ENCODE measurements at regions not wholly inside any gene's neighbourhood (a gene's known extent, or its start where the extent isn't known, plus 50 kb on each side); places are given as distances from the start of the nearest gene placed in this dataset.

GRCh38 chr11:100467821-100468508, 219.1 kb upstream of the ARHGAP42 start:
- Histone ChIP-seq H3K36me3 (no peaks in the 10 kb centered on the region), H3K9me3 (replicated peaks in 1 of 11) (no peaks in the 10 kb centered on the region; a peak in 1 of 22 replicates), H3K4me3 (no peak overlapping the region), H3K27me3 (no peaks in the 10 kb centered on the region), H3K4me1 (no peaks in the 10 kb centered on the region), H3K27ac (no peak overlapping the region), H4K20me1 (no peaks in the 10 kb centered on the region), H3K9ac (no peak overlapping the region), H3K4me2 (peak overlapping the region in 3 of 11 experiments; percentile 2 to 9 (median 7); a peak in 2 of 22 replicates)
- TF ChIP-seq Cebpa-rat (IDR thresholded peaks at IDR 0.05), result no peak

GRCh38 chr11:100469835-100470234, 217.3 kb upstream of the ARHGAP42 start:
- Histone ChIP-seq H3K27me3 (no peaks in the 10 kb centered on the region), H3K9ac (no peak overlapping the region), H3K4me1 (no peaks in the 10 kb centered on the region), H3K4me3 (no peak overlapping the region), H4K20me1 (no peaks in the 10 kb centered on the region), H3K9me3 (replicated peaks in 1 of 11) (no peaks in the 10 kb centered on the region; a peak in 1 of 22 replicates), H3K4me2 (no peak overlapping the region), H3K27ac (no peak overlapping the region), H3K36me3 (no peaks in the 10 kb centered on the region)
- no peak for TF ChIP-seq Cebpa-rat (IDR thresholded peaks at IDR 0.05)

- H3K4me1 ChIP-seq, result no peaks in the 10 kb centered on the region
- no peaks in the 10 kb centered on the region for H3K9me3 ChIP-seq (replicated peaks in 1 of 11)
- H3K36me3 ChIP-seq, result no peaks in the 10 kb centered on the region
- H3K4me3 ChIP-seq, result no peak overlapping the region
- H3K27ac ChIP-seq, result no peak overlapping the region
- no peak for TF ChIP-seq Cebpa-rat (IDR thresholded peaks at IDR 0.05)
- no peaks in the 10 kb centered on the region for H4K20me1 ChIP-seq
- H3K4me2 ChIP-seq, result no peak overlapping the region
- no peaks in the 10 kb centered on the region for H3K27me3 ChIP-seq
- no peak overlapping the region for H3K9ac ChIP-seq
Observed at GRCh38 chr11:100472727-100473389, 214.2 kb upstream of the ARHGAP42 start.

- no peak for TF ChIP-seq Cebpa-rat (IDR thresholded peaks at IDR 0.05)
- no peaks in the 10 kb centered on the region for H3K27me3 ChIP-seq
Observed at GRCh38 chr11:100473390-100473740, 213.7 kb upstream of the ARHGAP42 start.

GRCh38 chr11:100484948-100485347, 202.1 kb upstream of the ARHGAP42 start:
- no peak overlapping the region for H3K27ac ChIP-seq
- no peak overlapping the region for H3K4me3 ChIP-seq
- no peak overlapping the region for H3K4me2 ChIP-seq
- H3K27me3 ChIP-seq, result no peaks in the 10 kb centered on the region
- no peaks in the 10 kb centered on the region for H3K36me3 ChIP-seq
- H3K9me3 ChIP-seq (replicated peaks in 1 of 11), result peaks cover 0 to 11% (median 0%) of the 10 kb centered on the region in 11 experiments; a peak in 3 of 22 replicates
- H3K4me1 ChIP-seq, result peaks cover 0 to 7% (median 0%) of the 10 kb centered on the region in 10 experiments; a peak in 2 of 20 replicates
- no peak overlapping the region for H3K9ac ChIP-seq
- H4K20me1 ChIP-seq, result no peaks in the 10 kb centered on the region
- TF ChIP-seq Cebpa-rat (IDR thresholded peaks at IDR 0.05), result no peak

More at GRCh38 chr11:100473390-100473740, 213.7 kb upstream of the ARHGAP42 start:
- Histone ChIP-seq H3K4me3 (no peak overlapping the region), H3K4me1 (no peaks in the 10 kb centered on the region), H3K36me3 (no peaks in the 10 kb centered on the region), H3K9me3 (replicated peaks in 1 of 11) (no peaks in the 10 kb centered on the region), H3K4me2 (no peak overlapping the region), H3K9ac (no peak overlapping the region), H3K27ac (no peak overlapping the region), H4K20me1 (no peaks in the 10 kb centered on the region)

GRCh38 chr11:100498780-100499179, 188.3 kb upstream of the ARHGAP42 start:
- Histone ChIP-seq H3K4me3 (no peak overlapping the region), H3K27ac (no peak overlapping the region), H3K9me3 (replicated peaks in 1 of 11) (peaks cover 0 to 9% (median 0%) of the 10 kb centered on the region in 11 experiments; a peak in 4 of 22 replicates), H3K9ac (no peak overlapping the region), H3K4me2 (no peak overlapping the region), H3K27me3 (no peaks in the 10 kb centered on the region), H3K36me3 (no peaks in the 10 kb centered on the region), H3K4me1 (no peaks in the 10 kb centered on the region), H4K20me1 (no peaks in the 10 kb centered on the region)
- no peak for TF ChIP-seq Cebpa-rat (IDR thresholded peaks at IDR 0.05)

- Histone ChIP-seq H3K4me2 (no peak overlapping the region), H3K4me1 (no peaks in the 10 kb centered on the region), H3K9me3 (replicated peaks in 1 of 11) (peaks cover 0 to 9% (median 0%) of the 10 kb centered on the region in 11 experiments; a peak in 3 of 22 replicates), H3K27ac (no peak overlapping the region), H3K4me3 (no peak overlapping the region), H3K9ac (no peak overlapping the region), H3K36me3 (no peaks in the 10 kb centered on the region), H4K20me1 (no peaks in the 10 kb centered on the region), H3K27me3 (no peaks in the 10 kb centered on the region)
- TF ChIP-seq Cebpa-rat (IDR thresholded peaks at IDR 0.05), result no peak
Observed at GRCh38 chr11:100501450-100501849, 185.6 kb upstream of the ARHGAP42 start.

GRCh38 chr11:100512475-100512874, 174.6 kb upstream of the ARHGAP42 start:
- H3K4me2 ChIP-seq, result no peak overlapping the region
- no peaks in the 10 kb centered on the region for H4K20me1 ChIP-seq
- H3K27me3 ChIP-seq, result no peaks in the 10 kb centered on the region
- no peaks in the 10 kb centered on the region for H3K9me3 ChIP-seq (replicated peaks in 1 of 11)
- H3K9ac ChIP-seq, result no peak overlapping the region
- H3K36me3 ChIP-seq, result no peaks in the 10 kb centered on the region
- H3K4me3 ChIP-seq, result no peak overlapping the region
- no peak for TF ChIP-seq Cebpa-rat (IDR thresholded peaks at IDR 0.05)
- H3K4me1 ChIP-seq, result no peaks in the 10 kb centered on the region
- no peak overlapping the region for H3K27ac ChIP-seq

- H3K4me2 ChIP-seq, result no peak overlapping the region
- H3K4me1 ChIP-seq, result no peaks in the 10 kb centered on the region
- H3K9ac ChIP-seq, result no peak overlapping the region
- no peaks in the 10 kb centered on the region for H3K36me3 ChIP-seq
- no peaks in the 10 kb centered on the region for H3K27me3 ChIP-seq
- H3K27ac ChIP-seq, result no peak overlapping the region
- no peaks in the 10 kb centered on the region for H3K9me3 ChIP-seq (replicated peaks in 1 of 11)
- H4K20me1 ChIP-seq, result no peaks in the 10 kb centered on the region
- no peak for TF ChIP-seq Cebpa-rat (IDR thresholded peaks at IDR 0.05)
- H3K4me3 ChIP-seq, result no peak overlapping the region
Observed at GRCh38 chr11:100515087-100515486, 172.0 kb upstream of the ARHGAP42 start.

- TF ChIP-seq Cebpa-rat (IDR thresholded peaks at IDR 0.05), result no peak
- no peak overlapping the region for H3K4me3 ChIP-seq
- H3K4me2 ChIP-seq, result no peak overlapping the region
Observed at GRCh38 chr11:100525197-100525596, 161.9 kb upstream of the ARHGAP42 start.

More at GRCh38 chr11:100525197-100525596, 161.9 kb upstream of the ARHGAP42 start:
- no peaks in the 10 kb centered on the region for H3K36me3 ChIP-seq
- no peak overlapping the region for H3K27ac ChIP-seq
- peaks cover 9 to 30% (median 16%) of the 10 kb centered on the region in 11 experiments; a peak in 18 of 22 replicates for H3K9me3 ChIP-seq (replicated peaks in 1 of 11)
- no peaks in the 10 kb centered on the region for H4K20me1 ChIP-seq
- H3K4me1 ChIP-seq, result no peaks in the 10 kb centered on the region
- no peak overlapping the region for H3K9ac ChIP-seq
- H3K27me3 ChIP-seq, result no peaks in the 10 kb centered on the region
